ENCODE measurements at regions not wholly inside any gene's neighbourhood (a gene's known extent, or its start where the extent isn't known, plus 50 kb on each side); places are given as distances from the start of the nearest gene placed in this dataset.
"Not testable (repeated sequence)": the region's sequence is repeated elsewhere in the genome, so short reads cannot be mapped to it uniquely, and the experiment has no call there.

GRCh38 chr5:13470975-13471374, 473.5 kb downstream of the DNAH5 start:
- DNase-seq: no peak

- no peak for DNase-seq
Observed at GRCh38 chr5:13470263-13470662, 474.2 kb downstream of the DNAH5 start.

GRCh38 chr5:13464532-13465193, 479.8 kb downstream of the DNAH5 start:
- no peak for DNase-seq

GRCh38 chr5:13460587-13460986, 483.9 kb downstream of the DNAH5 start:
- DNase-seq: no peak

GRCh38 chr5:13454050-13454449, 490.4 kb downstream of the DNAH5 start:
- DNase-seq: no peak

GRCh38 chr5:13448843-13449242, 495.6 kb downstream of the DNAH5 start:
- no peak for DNase-seq

GRCh38 chr5:13439430-13439829, 505.1 kb downstream of the DNAH5 start:
- no peak for DNase-seq

- DNase-seq: no peak
Observed at GRCh38 chr5:13427827-13428557, 516.5 kb downstream of the DNAH5 start.

GRCh38 chr5:13412040-13412595, 532.4 kb downstream of the DNAH5 start:
- no peak for DNase-seq

- no peak for DNase-seq
Observed at GRCh38 chr5:13408616-13409015, 535.9 kb downstream of the DNAH5 start.

- no peak for DNase-seq
Observed at GRCh38 chr5:13403351-13403750, 541.1 kb downstream of the DNAH5 start.

- no peak for DNase-seq
Observed at GRCh38 chr5:13385066-13385465, 559.4 kb downstream of the DNAH5 start.

- no peak for DNase-seq
Observed at GRCh38 chr5:13382232-13382631, 562.3 kb downstream of the DNAH5 start.

- no peak for DNase-seq
Observed at GRCh38 chr5:13378091-13378490, 566.4 kb downstream of the DNAH5 start.

GRCh38 chr5:13359344-13359743, 585.1 kb downstream of the DNAH5 start:
- DNase-seq: no peak

- no peak for DNase-seq
Observed at GRCh38 chr5:13358342-13358741, 586.1 kb downstream of the DNAH5 start.

GRCh38 chr5:13357929-13358328, 586.6 kb downstream of the DNAH5 start:
- DNase-seq: no peak

GRCh38 chr5:13356226-13356625, 588.3 kb downstream of the DNAH5 start:
- DNase-seq: no peak

GRCh38 chr5:13354611-13355010, 589.9 kb downstream of the DNAH5 start:
- DNase-seq: no peak

GRCh38 chr5:13350767-13351166, 593.7 kb downstream of the DNAH5 start:
- no peak for DNase-seq

- DNase-seq: no peak
Observed at GRCh38 chr5:13348568-13348967, 595.9 kb downstream of the DNAH5 start.

- DNase-seq: no peak
Observed at GRCh38 chr5:13346401-13346800, 598.1 kb downstream of the DNAH5 start.

- no peak for DNase-seq
Observed at GRCh38 chr5:13339093-13339492, 605.4 kb downstream of the DNAH5 start.

GRCh38 chr5:13335026-13335425, 609.5 kb downstream of the DNAH5 start:
- not testable (repeated sequence) for DNase-seq

Measured in NCI-H1930 (cell line).